ENCODE measurements at regions not wholly inside any gene's neighbourhood (a gene's known extent, or its start where the extent isn't known, plus 50 kb on each side); places are given as distances from the start of the nearest gene placed in this dataset.

- TF ChIP-seq CTCF (IDR thresholded peaks at IDR 0.05 in 2 of 3, conservative IDR thresholded peaks at IDR 0.05 in 1 of 3; ENCODE audit: borderline replicate concordance in 1 of 3, insufficient read depth in 1 of 3, low read depth in 2 of 3, low read length in 2 of 3) (no peak), POLR2A (IDR thresholded peaks at IDR 0.05; ENCODE audit: borderline replicate concordance, extremely low read depth, insufficient read depth, insufficient read length) (no peak), POLR2AphosphoS5 (IDR thresholded peaks at IDR 0.05; ENCODE audit: low read depth, low read length) (no peak), EGR1 (IDR thresholded peaks at IDR 0.05; ENCODE audit: low read depth) (no peak), EZH2 (IDR thresholded peaks at IDR 0.05) (no peak), JUND (IDR thresholded peaks at IDR 0.05) (no peak), SIN3A (IDR thresholded peaks at IDR 0.05; ENCODE audit: low read depth) (no peak), TCF7L2 (IDR thresholded peaks at IDR 0.05; ENCODE audit: borderline replicate concordance, extremely low read depth, insufficient read depth, insufficient read length) (no peak), YY1 (IDR thresholded peaks at IDR 0.05; ENCODE audit: extremely low read depth, insufficient replicate concordance, low read depth, low read length) (no peak)
Measured at GRCh38 chr12:115558281-115558680, 719.2 kb downstream of the MED13L start.

All from HCT116 (cell line).